Chondrocyte (in vitro differentiated cells): ENCODE measurements at regions not wholly inside any gene's neighbourhood (a gene's known extent, or its start where the extent isn't known, plus 50 kb on each side); places are given as distances from the start of the nearest gene placed in this dataset.

Experiments used
- DNase-seq: peaks from one replicate; pipeline ENCODE4 v3.0.0; 2021; ENCODE audit warnings: mixed read lengths, low spot score
- H3K27ac Mint-ChIP-seq: one replicate; pipeline ENCODE4 v1.8.0; 2021; ENCODE audit warnings: mild to moderate bottlenecking, moderate library complexity, mixed read lengths; ENCODE audit not compliant: unreplicated experiment
- H3K27me3 Mint-ChIP-seq: 2 replicates; pipeline ENCODE4 v1.8.0; 2021; ENCODE audit warnings: low read depth, mixed read lengths
- H3K36me3 Mint-ChIP-seq: 2 replicates; pipeline ENCODE4 v1.8.0; 2021; ENCODE audit warnings: low read depth, mixed read lengths
- H3K4me1 Mint-ChIP-seq: 2 replicates; pipeline ENCODE4 v1.8.0; 2021; ENCODE audit warnings: low read depth, mild to moderate bottlenecking, mixed read lengths
- H3K4me3 Mint-ChIP-seq: one replicate; pipeline ENCODE4 v1.8.0; 2021; ENCODE audit warnings: mild to moderate bottlenecking, moderate library complexity, mixed read lengths; ENCODE audit not compliant: unreplicated experiment
- H3K9me3 Mint-ChIP-seq: 2 replicates; pipeline ENCODE4 v1.8.0; 2021; ENCODE audit warnings: low read depth, mixed read lengths
- TF ChIP-seq, protein P1 (sequence below): fragments of 200-600 bp; sonication (generic); IDR thresholded peaks from 2 replicates; pipeline ENCODE4 v1.5.0; 2021; ENCODE audit warnings: antibody characterized with exemption, mild to moderate bottlenecking, moderate library complexity

DNA sequence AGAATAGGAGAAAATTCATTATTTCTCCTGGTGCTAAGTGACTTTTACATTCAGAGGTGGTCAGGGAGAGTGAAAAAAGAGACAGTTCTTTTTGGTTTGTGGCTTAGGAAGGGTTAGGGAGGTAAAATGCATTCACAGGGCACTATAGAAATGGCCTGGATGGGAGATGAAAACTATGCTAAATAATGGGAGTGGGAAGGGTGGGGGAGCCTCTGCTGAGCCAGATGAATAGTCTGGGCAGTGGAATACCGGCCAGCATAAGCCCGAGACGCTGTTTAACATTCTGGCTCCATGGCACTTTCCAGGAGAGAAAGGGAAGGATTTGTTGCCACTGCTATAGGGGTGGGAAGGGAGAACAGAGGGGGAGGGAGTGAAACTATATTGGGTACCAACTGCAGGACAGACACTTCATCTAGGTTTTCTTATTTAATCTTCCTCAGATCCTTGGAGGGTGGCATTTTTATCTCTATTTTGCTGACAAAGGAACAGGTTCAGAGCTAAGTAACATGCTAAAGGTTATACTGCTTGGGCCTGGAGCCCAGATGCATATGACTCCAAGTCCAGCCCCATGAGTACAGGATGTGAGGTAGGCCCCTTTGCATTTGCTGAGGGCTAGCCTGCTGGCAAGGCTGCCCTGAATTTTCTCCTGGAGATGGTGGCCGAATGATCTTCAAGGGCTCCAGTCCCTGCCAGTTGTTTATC, 372.4 kb downstream of the CCSER2 start:
- H3K36me3 Mint-ChIP-seq = no peaks in the 10 kb centered on the region
- TF ChIP-seq, protein P1, sequence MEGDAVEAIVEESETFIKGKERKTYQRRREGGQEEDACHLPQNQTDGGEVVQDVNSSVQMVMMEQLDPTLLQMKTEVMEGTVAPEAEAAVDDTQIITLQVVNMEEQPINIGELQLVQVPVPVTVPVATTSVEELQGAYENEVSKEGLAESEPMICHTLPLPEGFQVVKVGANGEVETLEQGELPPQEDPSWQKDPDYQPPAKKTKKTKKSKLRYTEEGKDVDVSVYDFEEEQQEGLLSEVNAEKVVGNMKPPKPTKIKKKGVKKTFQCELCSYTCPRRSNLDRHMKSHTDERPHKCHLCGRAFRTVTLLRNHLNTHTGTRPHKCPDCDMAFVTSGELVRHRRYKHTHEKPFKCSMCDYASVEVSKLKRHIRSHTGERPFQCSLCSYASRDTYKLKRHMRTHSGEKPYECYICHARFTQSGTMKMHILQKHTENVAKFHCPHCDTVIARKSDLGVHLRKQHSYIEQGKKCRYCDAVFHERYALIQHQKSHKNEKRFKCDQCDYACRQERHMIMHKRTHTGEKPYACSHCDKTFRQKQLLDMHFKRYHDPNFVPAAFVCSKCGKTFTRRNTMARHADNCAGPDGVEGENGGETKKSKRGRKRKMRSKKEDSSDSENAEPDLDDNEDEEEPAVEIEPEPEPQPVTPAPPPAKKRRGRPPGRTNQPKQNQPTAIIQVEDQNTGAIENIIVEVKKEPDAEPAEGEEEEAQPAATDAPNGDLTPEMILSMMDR = no peak
- no peak overlapping the region for H3K4me3 Mint-ChIP-seq
- no peak for DNase-seq
- no peaks in the 10 kb centered on the region for H3K4me1 Mint-ChIP-seq
- H3K9me3 Mint-ChIP-seq = no peaks in the 10 kb centered on the region
- no peak overlapping the region for H3K27ac Mint-ChIP-seq
- H3K27me3 Mint-ChIP-seq = peaks cover 6% of the 10 kb centered on the region

DNA sequence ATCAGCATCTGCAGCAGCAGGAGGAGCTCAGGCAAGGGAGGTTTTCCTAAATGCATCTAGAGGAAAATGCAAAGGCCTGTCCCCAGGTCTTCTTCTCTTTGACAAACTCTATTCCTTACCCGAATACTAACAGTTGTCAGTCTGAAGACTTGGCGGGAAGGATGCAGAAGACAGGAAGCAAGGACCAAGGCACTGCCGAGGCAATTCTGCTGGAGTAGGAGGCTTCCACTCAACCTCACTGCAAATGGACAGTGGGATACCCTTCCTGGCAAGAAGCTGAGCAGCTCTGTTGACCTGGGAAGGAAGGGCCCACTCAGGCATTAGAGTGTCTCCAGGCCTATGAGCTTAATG, 373.0 kb downstream of the CCSER2 start:
- H3K4me1 Mint-ChIP-seq = no peaks in the 10 kb centered on the region

DNA sequence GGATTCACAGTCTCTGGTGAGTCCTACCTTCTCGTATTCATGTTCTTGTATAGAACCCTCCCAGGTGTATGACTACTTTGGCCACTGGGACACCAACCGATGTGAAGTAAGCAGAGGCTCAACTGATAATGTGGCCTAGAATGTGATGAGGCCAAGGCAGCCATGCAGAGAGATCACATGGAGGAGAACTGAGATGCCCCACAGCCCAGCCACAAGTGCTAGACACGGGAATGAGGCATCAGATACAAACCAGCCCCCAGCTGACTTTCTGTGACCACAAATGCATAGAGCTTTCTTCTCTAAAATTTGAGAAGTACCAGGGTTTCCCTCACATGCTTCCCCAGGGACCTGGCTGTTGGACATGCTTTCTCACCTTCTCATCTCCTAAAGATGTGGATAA, 375.7 kb downstream of the CCSER2 start:
- Mint-ChIP-seq H3K9me3 (peaks cover under 1% of the 10 kb centered on the region), H3K27ac (no peak overlapping the region), H3K36me3 (no peaks in the 10 kb centered on the region), H3K4me3 (no peak overlapping the region), H3K4me1 (no peaks in the 10 kb centered on the region), H3K27me3 (peaks cover 6% of the 10 kb centered on the region)
- TF ChIP-seq, protein P1 = no peak
- no peak for DNase-seq

More for the DNA sequence above, 373.0 kb downstream of the CCSER2 start:
- H3K4me3 Mint-ChIP-seq = no peak overlapping the region
- H3K36me3 Mint-ChIP-seq = no peaks in the 10 kb centered on the region
- DNase-seq = no peak
- H3K27me3 Mint-ChIP-seq = peaks cover 6% of the 10 kb centered on the region
- TF ChIP-seq, protein P1 = no peak
- no peaks in the 10 kb centered on the region for H3K9me3 Mint-ChIP-seq
- H3K27ac Mint-ChIP-seq = no peak overlapping the region

DNA sequence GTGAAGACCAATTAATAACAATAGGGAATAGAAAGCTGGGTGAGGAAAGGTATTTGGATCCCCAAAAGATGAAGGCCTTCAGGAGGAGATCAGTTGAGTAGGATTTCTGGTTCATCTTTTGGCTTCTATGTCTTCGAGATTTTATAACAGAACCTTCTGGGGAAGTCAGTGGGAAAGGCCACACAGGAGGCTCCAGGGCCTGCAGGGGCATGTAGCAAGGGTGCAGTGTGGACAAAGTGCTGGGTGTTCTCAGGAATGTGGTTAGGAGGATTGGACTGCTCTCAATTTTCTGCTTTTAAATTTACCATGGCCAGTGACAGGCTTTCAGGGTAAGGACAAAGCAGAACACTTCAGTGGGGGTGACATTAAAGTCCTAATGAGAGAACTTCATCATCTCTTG, 378.0 kb downstream of the CCSER2 start:
- Mint-ChIP-seq H3K36me3 (no peaks in the 10 kb centered on the region), H3K9me3 (peaks cover 2% of the 10 kb centered on the region), H3K27ac (no peak overlapping the region), H3K4me3 (no peak overlapping the region), H3K4me1 (no peaks in the 10 kb centered on the region), H3K27me3 (peaks cover 12% of the 10 kb centered on the region)
- DNase-seq = no peak
- TF ChIP-seq, protein P1 = no peak

DNA sequence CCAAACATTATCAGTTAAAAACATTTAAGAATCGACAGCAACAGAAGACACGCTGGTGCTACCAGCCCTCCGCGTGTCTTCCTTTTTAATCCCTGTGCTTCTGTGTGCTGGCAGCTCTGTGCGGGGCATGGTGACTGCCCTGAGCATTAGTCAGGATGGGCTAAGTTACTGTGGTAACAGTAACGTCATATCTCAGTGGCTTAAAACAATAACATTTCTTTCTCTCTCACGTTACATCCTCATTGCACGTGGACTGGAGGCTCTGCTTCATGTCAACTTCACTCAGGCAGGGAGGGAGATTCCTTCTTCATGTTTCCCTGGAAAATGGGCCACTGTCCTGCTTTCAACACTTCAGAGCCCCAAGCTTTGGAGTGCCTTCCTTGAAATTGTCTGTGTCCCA, 378.5 kb downstream of the CCSER2 start:
- TF ChIP-seq, protein P1 = no peak
- no peak for DNase-seq
- Mint-ChIP-seq H3K4me3 (no peak overlapping the region), H3K36me3 (no peaks in the 10 kb centered on the region), H3K27ac (no peak overlapping the region), H3K27me3 (peaks cover 11% of the 10 kb centered on the region), H3K9me3 (peaks cover 2% of the 10 kb centered on the region), H3K4me1 (no peaks in the 10 kb centered on the region)
